Naive thymus-derived CD4-positive, alpha-beta T cell (primary cell): ENCODE measurements at regions not wholly inside any gene's neighbourhood (a gene's known extent, or its start where the extent isn't known, plus 50 kb on each side); places are given as distances from the start of the nearest gene placed in this dataset.

Source experiments
- ATAC-seq: fragments of 150-1000 bp; cut with Tn5 transposase; 2 replicates; pipeline ENCODE4 v1.10.0; 2021; ENCODE audit warnings: mild to moderate bottlenecking, moderate library complexity
- CTCF ChIA-PET: fragments of 350-600 bp; sonication (Branson Sonifier 250); formaldehyde crosslinking; loops from one replicate; lab custom pipeline; 2021; ENCODE audit warnings: antibody characterized with exemption; lab: Charles Lee
- POLR2A ChIA-PET: fragments of 350-600 bp; sonication (Branson Sonifier 250); formaldehyde crosslinking; loops from one replicate; lab custom pipeline; 2021; ENCODE audit warnings: antibody characterized with exemption, inconsistent platforms; lab: Charles Lee
- DNase-seq, 9 donors: peaks; one replicate each; pipeline versions ENCODE4 v3.0.0 to v3.0.0-alpha.2; 2020 to 2022; ENCODE audit warnings: mixed read lengths in 1 of 9
- H3K27ac ChIP-seq: one replicate; pipeline ENCODE4 v1.7.0; 2013; ENCODE audit warnings: mild to moderate bottlenecking, low read depth, low read length, moderate library complexity
- H3K27me3 ChIP-seq, 2 donors: one replicate each; pipeline ENCODE4 v1.7.0; 2013; ENCODE audit warnings: low read length in 2 of 2, mild to moderate bottlenecking in 2 of 2, moderate library complexity in 2 of 2; ENCODE audit not compliant: control insufficient read depth in 2 of 2, insufficient read depth in 2 of 2
- H3K36me3 ChIP-seq, 3 experiments: 1 replicate in 2 of 3; 2 replicates in 1 of 3; pipeline ENCODE4 v1.7.0; 2013; ENCODE audit warnings: low read length in 3 of 3, mild to moderate bottlenecking in 3 of 3, moderate library complexity in 1 of 3; ENCODE audit not compliant: insufficient read depth in 3 of 3, control insufficient read depth in 2 of 3
- H3K4me1 ChIP-seq, 2 donors: one replicate each; pipeline ENCODE4 v1.7.0; 2013; ENCODE audit warnings: low read length in 2 of 2, mild to moderate bottlenecking in 2 of 2, moderate library complexity in 1 of 2; ENCODE audit not compliant: control insufficient read depth in 2 of 2, insufficient read depth in 2 of 2
- H3K4me3 ChIP-seq: 2 replicates; pipeline ENCODE4 v1.7.0; 2013; ENCODE audit warnings: mild to moderate bottlenecking, low read length
- H3K9me3 ChIP-seq, 3 experiments: 1 replicate in 2 of 3; 2 replicates in 1 of 3; pipeline ENCODE4 v1.7.0; 2013; ENCODE audit warnings: low read length in 3 of 3; ENCODE audit not compliant: control insufficient read depth in 2 of 3
- H3K27ac Mint-ChIP-seq, 9 donors: one replicate each; pipeline ENCODE4 v1.8.0; 2020 to 2022; ENCODE audit warnings: mixed read lengths in 9 of 9, mild to moderate bottlenecking in 8 of 9, moderate library complexity in 5 of 9, inconsistent platforms in 2 of 9
- H3K27me3 Mint-ChIP-seq, 5 donors: one replicate each; pipeline ENCODE4 v1.8.0; 2021 to 2022; ENCODE audit warnings: mixed read lengths in 5 of 5, mild to moderate bottlenecking in 1 of 5
- H3K36me3 Mint-ChIP-seq, 5 donors: one replicate each; pipeline ENCODE4 v1.8.0; 2020 to 2022; ENCODE audit warnings: mixed read lengths in 5 of 5, mild to moderate bottlenecking in 3 of 5, inconsistent platforms in 1 of 5
- H3K4me1 Mint-ChIP-seq, 7 donors: one replicate each; pipeline ENCODE4 v1.8.0; 2020 to 2022; ENCODE audit warnings: mixed read lengths in 7 of 7, mild to moderate bottlenecking in 3 of 7, inconsistent platforms in 1 of 7
- H3K4me3 Mint-ChIP-seq, 10 donors: one replicate each; pipeline ENCODE4 v1.8.0; 2020 to 2022; ENCODE audit warnings: mild to moderate bottlenecking in 10 of 10, mixed read lengths in 10 of 10, moderate library complexity in 6 of 10, inconsistent platforms in 2 of 10
- H3K9me3 Mint-ChIP-seq, 11 donors: one replicate each; pipeline ENCODE4 v1.8.0; 2020 to 2022; ENCODE audit warnings: mixed read lengths in 11 of 11, mild to moderate bottlenecking in 4 of 11, inconsistent platforms in 1 of 11, moderate library complexity in 1 of 11
- intact Hi-C, 2 donors: fragments of 100-400 bp; cut with micrococcal nuclease; formaldehyde crosslinking; loops; one replicate each; pipeline ENCODE4 v1.15.1; 2023

- no peak for ATAC-seq
- peaks cover 0 to 3% (median 0%) of the 10 kb centered on the region in 7 donors for H3K4me1 Mint-ChIP-seq
- no peak overlapping the region for H3K4me3 ChIP-seq
- ChIA-PET POLR2A (no interaction called here), CTCF (no interaction called here)
- no peaks in the 10 kb centered on the region for H3K36me3 ChIP-seq
- no peak overlapping the region for H3K4me3 Mint-ChIP-seq
- peaks cover 0 to 2% (median 0%) of the 10 kb centered on the region in 5 donors for H3K27me3 Mint-ChIP-seq
- no peaks in the 10 kb centered on the region for H3K4me1 ChIP-seq
- peaks cover 0 to 7% (median 2%) of the 10 kb centered on the region in 11 donors for H3K9me3 Mint-ChIP-seq
- peaks cover 0 to 32% (median 10%) of the 10 kb centered on the region in 5 donors for H3K36me3 Mint-ChIP-seq
- DNase-seq, result no peak
- intact Hi-C loops, result no loop called here
- no peak overlapping the region for H3K27ac Mint-ChIP-seq
- no peak overlapping the region for H3K27ac ChIP-seq
- no peaks in the 10 kb centered on the region for H3K27me3 ChIP-seq
- no peaks in the 10 kb centered on the region for H3K9me3 ChIP-seq
Observed at GRCh38 chr7:139159900-139160675, 50.6 kb upstream of the ZC3HAV1 start.

DNA sequence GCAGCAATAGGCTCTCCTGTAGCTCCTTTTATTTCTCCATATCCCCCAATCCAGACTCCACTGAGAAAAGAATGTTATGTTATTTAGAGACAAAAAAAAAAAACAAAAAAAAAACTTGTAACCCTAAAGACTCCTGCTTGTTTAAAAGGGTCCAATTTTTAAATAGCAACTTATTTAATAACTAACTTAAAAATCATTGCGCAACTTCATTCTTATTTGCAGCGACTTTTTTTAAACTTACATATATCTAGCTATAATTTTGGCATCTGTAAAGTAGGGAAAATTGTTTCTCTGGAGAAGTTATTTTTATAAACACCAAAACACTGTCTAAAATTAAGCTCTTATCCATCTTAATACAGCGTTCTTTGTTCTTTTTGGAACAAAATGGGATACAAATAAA, 59.0 kb upstream of the ZC3HAV1 start:
- Histone ChIP-seq H3K27me3 (no peaks in the 10 kb centered on the region), H3K36me3 (no peaks in the 10 kb centered on the region), H3K27ac (no peak overlapping the region), H3K9me3 (no peaks in the 10 kb centered on the region), H3K4me1 (no peaks in the 10 kb centered on the region), H3K4me3 (no peak overlapping the region)
- no peak overlapping the region for H3K27ac Mint-ChIP-seq
- H3K27me3 Mint-ChIP-seq, result no peaks in the 10 kb centered on the region
- peaks cover 0 to under 1% (median 0%) of the 10 kb centered on the region in 7 donors for H3K4me1 Mint-ChIP-seq
- DNase-seq, result no peak
- CTCF ChIA-PET, result no interaction called here
- no peaks in the 10 kb centered on the region for H3K9me3 Mint-ChIP-seq
- ATAC-seq, result no peak
- peaks cover 0 to 13% (median 3%) of the 10 kb centered on the region in 5 donors for H3K36me3 Mint-ChIP-seq
- intact Hi-C loops, result no loop called here
- POLR2A ChIA-PET, result interaction anchor here (0.7 kb wide), 1 partner anchor 24 kb away, joined by 3 read pairs; no protein-coding TSS in a partner anchor
- no peak overlapping the region for H3K4me3 Mint-ChIP-seq

GRCh38 chr7:139169816-139170215, 60.3 kb upstream of the ZC3HAV1 start:
- ATAC-seq (no peak), DNase-seq (no peak)
- Histone ChIP-seq H3K27ac (no peak overlapping the region), H3K27me3 (no peaks in the 10 kb centered on the region), H3K4me1 (no peaks in the 10 kb centered on the region), H3K4me3 (no peak overlapping the region), H3K36me3 (no peaks in the 10 kb centered on the region), H3K9me3 (no peaks in the 10 kb centered on the region)
- Mint-ChIP-seq H3K4me3 (no peak overlapping the region), H3K27me3 (no peaks in the 10 kb centered on the region), H3K27ac (no peak overlapping the region), H3K9me3 (no peaks in the 10 kb centered on the region), H3K4me1 (peaks cover 0 to 2% (median 0%) of the 10 kb centered on the region in 7 donors), H3K36me3 (peaks cover 0 to 13% (median 3%) of the 10 kb centered on the region in 5 donors)
- ChIA-PET POLR2A (no interaction called here), CTCF (no interaction called here)
- intact Hi-C loops, result no loop called here

GRCh38 chr7:139172775-139173174, 58.3 kb upstream of the UBN2 start:
- Histone ChIP-seq H3K4me1 (no peaks in the 10 kb centered on the region), H3K4me3 (no peak overlapping the region), H3K9me3 (no peaks in the 10 kb centered on the region), H3K27ac (no peak overlapping the region), H3K36me3 (no peaks in the 10 kb centered on the region), H3K27me3 (no peaks in the 10 kb centered on the region)
- Mint-ChIP-seq H3K27ac (no peak overlapping the region), H3K27me3 (no peaks in the 10 kb centered on the region), H3K4me1 (peaks cover 0 to 2% (median 0%) of the 10 kb centered on the region in 7 donors), H3K36me3 (peaks cover 0 to 9% (median 5%) of the 10 kb centered on the region in 5 donors), H3K4me3 (no peak overlapping the region), H3K9me3 (no peaks in the 10 kb centered on the region)
- intact Hi-C loops, result no loop called here
- DNase-seq (no peak), ATAC-seq (no peak)
- CTCF ChIA-PET, result no interaction called here
- POLR2A ChIA-PET, result no interaction called here

GRCh38 chr7:139177696-139178095, 53.3 kb upstream of the UBN2 start:
- no peaks in the 10 kb centered on the region for H3K36me3 ChIP-seq
- no peaks in the 10 kb centered on the region for H3K27me3 Mint-ChIP-seq
- intact Hi-C loops, result no loop called here
- H3K9me3 Mint-ChIP-seq, result no peaks in the 10 kb centered on the region
- ChIA-PET CTCF (no interaction called here), POLR2A (no interaction called here)
- no peaks in the 10 kb centered on the region for H3K27me3 ChIP-seq
- H3K9me3 ChIP-seq, result no peaks in the 10 kb centered on the region
- H3K4me1 Mint-ChIP-seq, result peaks cover 0 to 4% (median 0%) of the 10 kb centered on the region in 7 donors
- peaks cover 0 to 17% (median 10%) of the 10 kb centered on the region in 5 donors for H3K36me3 Mint-ChIP-seq
- H3K4me3 ChIP-seq, result no peak overlapping the region
- ATAC-seq (no peak), DNase-seq (no peak)
- no peak overlapping the region for H3K27ac Mint-ChIP-seq
- H3K4me1 ChIP-seq, result no peaks in the 10 kb centered on the region
- no peak overlapping the region for H3K4me3 Mint-ChIP-seq
- no peak overlapping the region for H3K27ac ChIP-seq

GRCh38 chr7:139180700-139181311, 50.2 kb upstream of the UBN2 start:
- Histone ChIP-seq H3K9me3 (no peaks in the 10 kb centered on the region), H3K36me3 (no peaks in the 10 kb centered on the region), H3K27me3 (no peaks in the 10 kb centered on the region), H3K4me3 (no peak overlapping the region), H3K27ac (no peak overlapping the region), H3K4me1 (no peaks in the 10 kb centered on the region)
- no peaks in the 10 kb centered on the region for H3K9me3 Mint-ChIP-seq
- H3K4me1 Mint-ChIP-seq, result peaks cover 0 to 4% (median 3%) of the 10 kb centered on the region in 7 donors
- no peak overlapping the region for H3K4me3 Mint-ChIP-seq
- CTCF ChIA-PET, result interaction anchor here (0.7 kb wide), 1 partner anchor 1557 kb away, joined by 4 read pairs; no protein-coding TSS in a partner anchor
- POLR2A ChIA-PET, result interaction anchor here (0.6 kb wide), 1 partner anchor 15 kb away, joined by 4 read pairs; no protein-coding TSS in a partner anchor
- H3K27ac Mint-ChIP-seq, result no peak overlapping the region
- DNase-seq, result no peak
- no peak for ATAC-seq
- peaks cover 0 to 24% (median 16%) of the 10 kb centered on the region in 5 donors for H3K36me3 Mint-ChIP-seq
- intact Hi-C loops, result no loop called here
- no peaks in the 10 kb centered on the region for H3K27me3 Mint-ChIP-seq
